Caco-2 (cell line): ENCODE measurements at regions not wholly inside any gene's neighbourhood (a gene's known extent, or its start where the extent isn't known, plus 50 kb on each side); places are given as distances from the start of the nearest gene placed in this dataset.

Source experiments
- BruUV-seq: library from RNA; stranded (reverse); fragments of 400-500 nt; replicated peaks from 2 replicates; lab custom pipeline; 2021; lab: Mats Ljungman, UMichigan
- CTCF ChIA-PET: fragments of 300-600 bp; sonication (Branson Sonifier 250); formaldehyde crosslinking; loops from one replicate; lab custom pipeline; 2022; ENCODE audit warnings: antibody characterized with exemption; lab: Charles Lee
- POLR2A ChIA-PET: fragments of 300-600 bp; sonication (Branson Sonifier 250); formaldehyde crosslinking; loops from one replicate; lab custom pipeline; 2022; ENCODE audit warnings: antibody characterized with exemption; lab: Charles Lee
- DNase-seq, 2 experiments: peaks; one replicate each; pipeline versions ENCODE4 v3.0.0 to v3.0.0-alpha.2; 2020 to 2022
- H3K27me3 ChIP-seq: replicated peaks from 2 replicates; pipeline ENCODE4 v1.6.0; 2011; ENCODE audit warnings: low read length; ENCODE audit not compliant: control insufficient read depth, insufficient read depth
- H3K36me3 ChIP-seq: 2 replicates; pipeline ENCODE4 v1.5.1; 2011; ENCODE audit warnings: low read length; ENCODE audit not compliant: control insufficient read depth, insufficient read depth
- H3K4me1 ChIP-seq: fragments of 250-450 bp; sonication (Bioruptor Pico); 2 replicates; pipeline ENCODE4 v1.5.1; 2020; ENCODE audit warnings: mild to moderate bottlenecking
- H3K4me3 ChIP-seq: 2 replicates; pipeline ENCODE4 v1.5.1; 2011; ENCODE audit warnings: low read depth, mild to moderate bottlenecking, control low read depth, low read length
- H3K9me3 ChIP-seq: fragments of 250-450 bp; sonication (Bioruptor Pico); 2 replicates; pipeline ENCODE4 v1.5.1; 2020; ENCODE audit warnings: mild to moderate bottlenecking, moderate library complexity
- H3K27ac Mint-ChIP-seq: one replicate; pipeline ENCODE4 v1.8.0; 2022; ENCODE audit warnings: mixed read lengths; ENCODE audit not compliant: unreplicated experiment
- H3K27me3 Mint-ChIP-seq: one replicate; pipeline ENCODE4 v1.8.0; 2022; ENCODE audit warnings: mixed read lengths; ENCODE audit not compliant: insufficient read depth, unreplicated experiment
- H3K36me3 Mint-ChIP-seq: one replicate; pipeline ENCODE4 v1.8.0; 2022; ENCODE audit warnings: mild to moderate bottlenecking, mixed read lengths; ENCODE audit not compliant: insufficient read depth, unreplicated experiment
- H3K4me1 Mint-ChIP-seq: one replicate; pipeline ENCODE4 v1.8.0; 2022; ENCODE audit warnings: low read depth, mixed read lengths; ENCODE audit not compliant: unreplicated experiment
- H3K4me3 Mint-ChIP-seq: one replicate; pipeline ENCODE4 v1.8.0; 2022; ENCODE audit warnings: mild to moderate bottlenecking, moderate library complexity, mixed read lengths; ENCODE audit not compliant: unreplicated experiment
- H3K9me3 Mint-ChIP-seq: one replicate; pipeline ENCODE4 v1.8.0; 2022; ENCODE audit warnings: mixed read lengths; ENCODE audit not compliant: unreplicated experiment
- intact Hi-C: fragments of 100-400 bp; cut with micrococcal nuclease; formaldehyde crosslinking; loops from one replicate; pipeline ENCODE4 v1.10.0; 2022; ENCODE audit not compliant: unreplicated experiment
- TF ChIP-seq, protein P1 (sequence below), 2 experiments: fragments of 200-600 bp in 1 of 2; IDR thresholded peaks; 1 replicate in 1 of 2; 2 replicates in 1 of 2; pipeline versions ENCODE4 v1.5.1 to v1.8.0; 2011 to 2022; ENCODE audit warnings: antibody characterized with exemption in 1 of 2, control low read depth in 1 of 2, inconsistent platforms in 1 of 2, low read depth in 1 of 2, low read length in 1 of 2, mild to moderate bottlenecking in 1 of 2, moderate library complexity in 1 of 2; ENCODE audit not compliant: insufficient read depth in 1 of 2, severe bottlenecking in 1 of 2, unreplicated experiment in 1 of 2

DNA sequence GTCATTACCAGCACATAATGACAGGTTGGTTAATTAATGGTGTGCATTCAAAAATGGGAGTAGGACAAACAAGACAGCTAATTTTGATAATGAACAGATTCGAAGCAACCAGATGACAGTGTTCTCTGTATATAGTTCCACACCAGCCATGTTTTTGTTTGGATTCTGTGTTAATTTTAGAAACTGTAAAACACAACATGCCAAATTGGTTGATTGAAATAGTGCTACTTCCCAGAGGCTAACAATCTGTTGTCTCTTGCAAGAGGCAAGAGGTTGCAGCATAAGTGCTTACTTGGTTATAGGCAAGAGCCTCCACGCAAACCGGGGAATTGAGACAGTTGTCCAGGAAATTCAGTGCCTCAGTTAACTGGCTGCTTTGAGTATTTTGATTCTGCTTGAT lies 170.2 kb upstream of the HABP2 start:
- intact Hi-C loops = no loop called here
- DNase-seq = no peak
- Histone ChIP-seq H3K36me3 (no peaks in the 10 kb centered on the region), H3K4me3 (no peak overlapping the region), H3K4me1 (no peaks in the 10 kb centered on the region), H3K9me3 (no peaks in the 10 kb centered on the region), H3K27me3 (no peaks in the 10 kb centered on the region)
- Mint-ChIP-seq H3K27ac (no peak overlapping the region), H3K27me3 (peaks cover 8% of the 10 kb centered on the region), H3K4me1 (peaks cover 6% of the 10 kb centered on the region), H3K4me3 (no peak overlapping the region), H3K9me3 (no peaks in the 10 kb centered on the region), H3K36me3 (no peaks in the 10 kb centered on the region)
- BruUV-seq = no TSS peak
- TF ChIP-seq, protein P1, sequence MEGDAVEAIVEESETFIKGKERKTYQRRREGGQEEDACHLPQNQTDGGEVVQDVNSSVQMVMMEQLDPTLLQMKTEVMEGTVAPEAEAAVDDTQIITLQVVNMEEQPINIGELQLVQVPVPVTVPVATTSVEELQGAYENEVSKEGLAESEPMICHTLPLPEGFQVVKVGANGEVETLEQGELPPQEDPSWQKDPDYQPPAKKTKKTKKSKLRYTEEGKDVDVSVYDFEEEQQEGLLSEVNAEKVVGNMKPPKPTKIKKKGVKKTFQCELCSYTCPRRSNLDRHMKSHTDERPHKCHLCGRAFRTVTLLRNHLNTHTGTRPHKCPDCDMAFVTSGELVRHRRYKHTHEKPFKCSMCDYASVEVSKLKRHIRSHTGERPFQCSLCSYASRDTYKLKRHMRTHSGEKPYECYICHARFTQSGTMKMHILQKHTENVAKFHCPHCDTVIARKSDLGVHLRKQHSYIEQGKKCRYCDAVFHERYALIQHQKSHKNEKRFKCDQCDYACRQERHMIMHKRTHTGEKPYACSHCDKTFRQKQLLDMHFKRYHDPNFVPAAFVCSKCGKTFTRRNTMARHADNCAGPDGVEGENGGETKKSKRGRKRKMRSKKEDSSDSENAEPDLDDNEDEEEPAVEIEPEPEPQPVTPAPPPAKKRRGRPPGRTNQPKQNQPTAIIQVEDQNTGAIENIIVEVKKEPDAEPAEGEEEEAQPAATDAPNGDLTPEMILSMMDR (IDR thresholded peaks at IDR 0.05; ENCODE audit: insufficient read depth in 1 of 2, low read depth in 1 of 2, low read length in 1 of 2, severe bottlenecking in 1 of 2, unreplicated experiment in 1 of 2) = no peak
- ChIA-PET CTCF (no interaction called here), POLR2A (no interaction called here)

DNA sequence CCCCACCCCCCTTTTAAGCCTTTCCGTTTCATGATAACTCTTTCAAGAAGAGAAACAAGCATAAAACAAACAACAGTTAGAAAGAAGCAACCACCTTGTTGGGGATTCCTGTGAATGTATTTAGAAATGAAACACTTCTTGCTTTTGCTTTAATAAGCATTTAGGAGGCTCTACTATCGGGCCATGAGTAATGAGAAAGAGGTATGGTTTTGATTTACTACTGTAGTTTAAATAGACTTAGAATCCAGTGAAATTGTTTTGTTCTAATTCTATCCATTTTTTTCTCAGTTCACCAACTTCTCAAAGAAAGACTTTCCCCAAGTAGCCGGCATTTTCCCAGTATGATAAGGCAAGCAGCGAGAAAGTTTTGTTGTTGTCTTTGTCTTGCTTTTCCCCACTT lies 168.7 kb upstream of the HABP2 start:
- no peak overlapping the region for H3K4me3 ChIP-seq
- BruUV-seq = no TSS peak
- H3K4me1 Mint-ChIP-seq = peaks cover 6% of the 10 kb centered on the region
- intact Hi-C loops = loop anchor here (2.0 kb wide), 1 partner anchor 71 kb away; no protein-coding TSS in a partner anchor
- no peak overlapping the region for H3K4me3 Mint-ChIP-seq
- no peaks in the 10 kb centered on the region for H3K9me3 Mint-ChIP-seq
- POLR2A ChIA-PET = no interaction called here
- CTCF ChIA-PET = interaction anchor here (0.6 to 1.6 kb wide), 7 partner anchors 34 to 912 kb away, joined by 4 to 32 read pairs (median 5); no protein-coding TSS in a partner anchor
- H3K9me3 ChIP-seq = no peaks in the 10 kb centered on the region
- H3K27me3 Mint-ChIP-seq = peaks cover 3% of the 10 kb centered on the region
- no peaks in the 10 kb centered on the region for H3K36me3 Mint-ChIP-seq
- no peaks in the 10 kb centered on the region for H3K4me1 ChIP-seq
- no peaks in the 10 kb centered on the region for H3K27me3 ChIP-seq
- DNase-seq = no peak
- H3K36me3 ChIP-seq = no peaks in the 10 kb centered on the region
- TF ChIP-seq, protein P1 (IDR thresholded peaks at IDR 0.05; ENCODE audit: insufficient read depth in 1 of 2, low read depth in 1 of 2, low read length in 1 of 2, severe bottlenecking in 1 of 2, unreplicated experiment in 1 of 2) = no peak
- no peak overlapping the region for H3K27ac Mint-ChIP-seq

DNA sequence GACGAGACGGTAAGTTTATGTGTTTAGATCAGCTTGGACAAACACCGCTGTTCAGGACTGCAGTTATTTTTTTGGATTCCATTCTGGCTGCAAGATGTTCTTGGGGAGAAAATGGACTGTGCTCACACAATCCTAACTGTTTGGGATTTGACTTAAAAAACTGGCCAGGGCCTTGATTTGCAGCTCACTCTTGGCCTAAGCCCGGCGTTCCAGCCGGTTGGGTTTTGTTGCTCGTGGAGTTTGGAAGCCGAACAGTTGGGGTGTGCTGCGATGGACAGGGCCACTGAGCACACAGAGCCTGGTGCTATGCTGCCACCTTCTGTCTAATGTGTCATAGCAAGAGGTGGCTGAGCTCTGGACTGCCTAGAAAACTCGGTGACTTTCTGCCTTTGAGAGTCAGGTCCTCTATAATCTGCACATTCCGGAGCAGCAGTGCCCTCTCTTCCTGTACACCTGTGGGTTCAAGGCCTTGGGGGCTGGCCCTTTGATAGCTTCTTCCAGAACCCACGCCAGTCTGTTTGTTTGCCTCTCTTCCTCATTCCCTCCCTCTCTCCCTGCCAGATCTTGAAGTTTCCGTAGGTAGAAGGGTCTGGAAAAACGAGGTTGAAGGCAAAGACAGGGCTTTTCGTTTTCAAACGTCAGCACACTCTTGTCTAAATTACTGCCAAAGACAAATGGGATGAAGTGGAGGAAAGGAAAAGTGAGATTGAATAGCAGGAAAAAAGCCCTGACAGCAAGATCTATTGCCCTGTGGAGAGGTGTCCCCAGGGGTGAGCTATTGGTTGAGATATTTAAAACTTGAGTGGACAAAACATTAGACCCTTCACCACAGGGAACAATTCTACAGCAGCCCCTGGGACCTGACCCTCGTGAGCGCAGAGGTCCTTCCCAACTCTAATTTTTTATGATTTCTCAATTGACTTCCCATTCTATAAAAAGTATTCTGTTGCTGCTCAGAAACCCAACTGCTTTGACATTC lies 167.5 kb upstream of the HABP2 start:
- no peak overlapping the region for H3K27ac Mint-ChIP-seq
- no peaks in the 10 kb centered on the region for H3K9me3 Mint-ChIP-seq
- H3K4me1 ChIP-seq = no peaks in the 10 kb centered on the region
- peaks cover 3% of the 10 kb centered on the region for H3K27me3 Mint-ChIP-seq
- no TSS peak for BruUV-seq
- ChIA-PET POLR2A (no interaction called here), CTCF (interaction anchor here (0.5 to 1.6 kb wide), 18 partner anchors 9 to 913 kb away, joined by 3 to 32 read pairs (median 4); no protein-coding TSS in a partner anchor)
- TF ChIP-seq, protein P1 (IDR thresholded peaks at IDR 0.05; ENCODE audit: insufficient read depth in 1 of 2, low read depth in 1 of 2, low read length in 1 of 2, severe bottlenecking in 1 of 2, unreplicated experiment in 1 of 2) = peak; percentile 84 to 93
- intact Hi-C loops = loop anchor here (1.0 to 2.0 kb wide), 6 partner anchors 69 to 820 kb away; no protein-coding TSS in a partner anchor
- no peak overlapping the region for H3K4me3 ChIP-seq
- peaks cover 6% of the 10 kb centered on the region for H3K4me1 Mint-ChIP-seq
- H3K36me3 ChIP-seq = no peaks in the 10 kb centered on the region
- no peaks in the 10 kb centered on the region for H3K27me3 ChIP-seq
- no peaks in the 10 kb centered on the region for H3K36me3 Mint-ChIP-seq
- no peaks in the 10 kb centered on the region for H3K9me3 ChIP-seq
- H3K4me3 Mint-ChIP-seq = no peak overlapping the region
- DNase-seq = peak; percentile 80
